ENCODE measurements at regions not wholly inside any gene's neighbourhood (a gene's known extent, or its start where the extent isn't known, plus 50 kb on each side); places are given as distances from the start of the nearest gene placed in this dataset.

GRCh38 chr2:444937-445884 lies 157.3 kb upstream of the ALKAL2 start:
- Histone ChIP-seq H3K27ac (no peak overlapping the region), H3K36me3 (no peaks in the 10 kb centered on the region), H3K4me1 (ENCODE audit: control insufficient read depth in 1 of 2, low read depth in 2 of 2) (no peaks in the 10 kb centered on the region), H3K4me3 (no peak overlapping the region), H3K27me3 (replicated peaks; ENCODE audit: insufficient read depth) (no peaks in the 10 kb centered on the region), H3K9me3 (no peaks in the 10 kb centered on the region)
- DNase-seq (ENCODE audit: low spot score), result no peak
- ATAC-seq (ENCODE audit: insufficient number of reproducible peaks, low FRiP score, low read depth), result no peak
- no peak for TF ChIP-seq CTCF (IDR thresholded peaks at IDR 0.05)

GRCh38 chr2:443741-444140 lies 155.8 kb upstream of the ALKAL2 start:
- H3K9me3 ChIP-seq, result no peaks in the 10 kb centered on the region
- ATAC-seq (ENCODE audit: insufficient number of reproducible peaks, low FRiP score, low read depth) (no peak), DNase-seq (ENCODE audit: low spot score) (no peak)
- no peak for TF ChIP-seq CTCF (IDR thresholded peaks at IDR 0.05)
- no peaks in the 10 kb centered on the region for H3K27me3 ChIP-seq (replicated peaks; ENCODE audit: insufficient read depth)
- no peak overlapping the region for H3K27ac ChIP-seq
- H3K4me3 ChIP-seq, result no peak overlapping the region
- no peaks in the 10 kb centered on the region for H3K4me1 ChIP-seq (ENCODE audit: control insufficient read depth in 1 of 2, low read depth in 2 of 2)
- H3K36me3 ChIP-seq, result no peaks in the 10 kb centered on the region

- H3K9me3 ChIP-seq, result no peaks in the 10 kb centered on the region
These were observed 155.3 kb upstream of the ALKAL2 start for GRCh38 chr2:443216-443615.

GRCh38 chr2:441258-442022 lies 153.5 kb upstream of the ALKAL2 start:
- H3K27me3 ChIP-seq (replicated peaks; ENCODE audit: insufficient read depth), result no peaks in the 10 kb centered on the region
- no peaks in the 10 kb centered on the region for H3K36me3 ChIP-seq
- H3K4me3 ChIP-seq, result no peak overlapping the region
- no peak for TF ChIP-seq CTCF (IDR thresholded peaks at IDR 0.05)
- H3K9me3 ChIP-seq, result no peaks in the 10 kb centered on the region
- H3K27ac ChIP-seq, result no peak overlapping the region
- DNase-seq (ENCODE audit: low spot score), result no peak
- no peaks in the 10 kb centered on the region for H3K4me1 ChIP-seq (ENCODE audit: control insufficient read depth in 1 of 2, low read depth in 2 of 2)
- no peak for ATAC-seq (ENCODE audit: insufficient number of reproducible peaks, low FRiP score, low read depth)

More at GRCh38 chr2:443216-443615, 155.3 kb upstream of the ALKAL2 start:
- H3K36me3 ChIP-seq, result no peaks in the 10 kb centered on the region
- no peaks in the 10 kb centered on the region for H3K27me3 ChIP-seq (replicated peaks; ENCODE audit: insufficient read depth)
- no peak overlapping the region for H3K27ac ChIP-seq
- H3K4me1 ChIP-seq (ENCODE audit: control insufficient read depth in 1 of 2, low read depth in 2 of 2), result no peaks in the 10 kb centered on the region
- TF ChIP-seq CTCF (IDR thresholded peaks at IDR 0.05), result no peak
- DNase-seq (ENCODE audit: low spot score) (no peak), ATAC-seq (ENCODE audit: insufficient number of reproducible peaks, low FRiP score, low read depth) (no peak)
- no peak overlapping the region for H3K4me3 ChIP-seq

GRCh38 chr2:440403-440740 lies 152.5 kb upstream of the ALKAL2 start:
- no peak overlapping the region for H3K4me3 ChIP-seq
- ATAC-seq (ENCODE audit: insufficient number of reproducible peaks, low FRiP score, low read depth) (no peak), DNase-seq (ENCODE audit: low spot score) (no peak)
- H3K27ac ChIP-seq, result no peak overlapping the region
- TF ChIP-seq CTCF (IDR thresholded peaks at IDR 0.05), result no peak
- H3K36me3 ChIP-seq, result no peaks in the 10 kb centered on the region
- H3K4me1 ChIP-seq (ENCODE audit: control insufficient read depth in 1 of 2, low read depth in 2 of 2), result no peaks in the 10 kb centered on the region
- H3K9me3 ChIP-seq, result no peaks in the 10 kb centered on the region
- H3K27me3 ChIP-seq (replicated peaks; ENCODE audit: insufficient read depth), result no peaks in the 10 kb centered on the region
